Islet of Langerhans (tissue), 1 donor: ENCODE measurements at regions not wholly inside any gene's neighbourhood (a gene's known extent, or its start where the extent isn't known, plus 50 kb on each side); places are given as distances from the start of the nearest gene placed in this dataset.
"Not testable (repeated sequence)": the region's sequence is repeated elsewhere in the genome, so short reads cannot be mapped to it uniquely, and the experiment has no call there.

Experiments used
- FAIRE-seq: peaks from one replicate; lab custom pipeline; 2011; peaks lifted over from hg19 to GRCh38; lab: Jason Lieb, UNC

DNA sequence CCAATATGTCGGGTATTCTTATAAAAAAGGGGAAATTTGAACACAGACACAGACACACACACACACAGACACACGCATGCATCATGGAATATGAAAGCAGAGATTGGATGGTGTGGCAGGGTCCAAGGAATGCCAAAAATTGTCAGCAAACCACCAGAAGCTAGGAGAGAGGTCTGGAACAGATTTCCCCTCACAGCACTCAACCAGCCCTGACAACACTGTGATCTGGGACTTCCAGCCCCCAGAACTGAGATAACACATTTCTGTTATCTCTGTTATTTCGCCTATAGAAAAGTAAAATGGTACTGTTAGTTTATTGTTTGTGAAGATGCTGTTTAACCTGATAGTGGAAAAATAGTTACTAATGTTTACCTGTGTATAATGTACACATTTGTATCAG lies 145.4 kb upstream of the ZBED5 start:
- FAIRE-seq = no peak

- no peak for FAIRE-seq
Measured at GRCh38 chr11:11000579-11001283, 142.9 kb upstream of the ZBED5 start.

DNA sequence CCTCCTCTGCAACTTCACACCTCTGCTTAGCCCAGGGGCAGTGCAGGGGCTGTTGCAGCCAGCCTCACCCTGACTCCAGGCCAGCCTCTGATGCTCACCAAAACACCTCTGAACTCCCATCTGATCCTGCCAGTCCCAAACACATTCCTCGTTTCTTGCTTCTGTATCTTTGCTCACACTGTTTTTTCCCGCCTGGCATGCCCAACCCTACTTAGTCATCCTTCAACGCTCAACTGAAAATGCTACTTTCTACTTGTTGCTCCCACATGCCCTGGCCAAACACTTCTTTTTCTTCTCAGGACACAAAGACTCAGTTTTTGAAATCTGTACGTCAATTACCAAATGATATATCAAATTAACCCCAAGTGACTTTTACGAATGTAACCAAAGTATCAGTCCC lies 140.8 kb upstream of the ZBED5 start:
- no peak for FAIRE-seq

GRCh38 chr11:10996678-10997077 lies 138.8 kb upstream of the ZBED5 start:
- FAIRE-seq = no peak

DNA sequence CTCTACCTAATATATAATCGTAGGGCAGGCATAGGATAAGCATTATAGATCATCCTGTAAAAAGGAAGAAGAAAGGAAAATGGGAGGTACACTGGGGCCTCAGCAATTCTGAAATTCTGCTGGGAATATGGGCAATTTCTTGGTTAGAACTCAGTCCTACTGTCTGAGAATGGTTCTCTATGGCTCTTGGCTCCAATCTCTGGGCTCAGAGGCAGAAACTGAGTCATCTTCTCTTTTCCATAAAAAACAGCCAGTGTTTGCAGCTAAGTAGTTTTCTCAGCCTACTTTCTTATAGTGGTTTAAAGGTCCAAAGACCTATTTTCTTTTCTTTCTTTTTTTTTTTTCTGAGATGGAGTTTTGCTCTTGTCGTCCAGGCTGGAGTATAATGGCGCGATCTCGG lies 135.8 kb upstream of the ZBED5 start:
- no peak for FAIRE-seq

GRCh38 chr11:10993186-10993585 lies 135.3 kb upstream of the ZBED5 start:
- FAIRE-seq = no peak

DNA sequence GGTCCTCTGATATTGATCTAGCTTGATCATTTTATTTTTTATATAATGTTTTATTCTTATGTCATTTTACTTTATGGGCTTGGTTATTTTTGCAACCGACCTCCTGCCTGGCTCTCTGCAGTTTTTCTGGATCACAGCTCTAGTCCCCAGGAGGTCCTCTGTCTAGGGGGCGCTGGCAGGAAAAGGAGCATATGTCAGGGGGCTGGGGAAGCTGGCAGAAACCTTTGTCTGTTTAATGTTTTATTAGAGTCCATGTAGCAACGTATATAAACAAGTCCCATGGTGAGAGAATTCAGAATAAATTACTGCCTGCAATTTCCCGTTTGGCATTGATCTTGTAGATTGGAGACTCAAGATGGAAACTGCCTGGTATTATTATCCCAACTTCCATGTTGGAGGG lies 133.5 kb upstream of the ZBED5 start:
- no peak for FAIRE-seq

GRCh38 chr11:10990637-10991193 lies 132.9 kb upstream of the ZBED5 start:
- FAIRE-seq = no peak

DNA sequence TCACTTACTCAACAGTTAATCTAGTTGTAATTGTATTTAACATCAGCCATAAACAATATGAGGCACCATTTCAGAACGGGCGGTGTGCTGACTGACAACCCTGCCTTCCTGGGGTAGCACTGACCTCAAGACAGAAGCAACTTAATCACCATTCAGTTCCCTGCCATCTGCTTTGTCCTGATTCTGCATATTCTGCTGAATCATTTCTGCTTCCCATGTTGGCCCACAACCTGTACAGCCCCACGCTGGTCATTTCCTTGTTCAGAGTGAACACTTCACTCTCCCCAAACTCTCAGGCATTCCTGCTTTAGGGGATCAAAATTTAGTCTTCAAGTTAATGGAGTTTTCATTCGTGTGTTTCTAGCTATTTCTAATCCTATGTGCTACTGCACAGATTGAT lies 132.3 kb upstream of the ZBED5 start:
- FAIRE-seq = no peak

DNA sequence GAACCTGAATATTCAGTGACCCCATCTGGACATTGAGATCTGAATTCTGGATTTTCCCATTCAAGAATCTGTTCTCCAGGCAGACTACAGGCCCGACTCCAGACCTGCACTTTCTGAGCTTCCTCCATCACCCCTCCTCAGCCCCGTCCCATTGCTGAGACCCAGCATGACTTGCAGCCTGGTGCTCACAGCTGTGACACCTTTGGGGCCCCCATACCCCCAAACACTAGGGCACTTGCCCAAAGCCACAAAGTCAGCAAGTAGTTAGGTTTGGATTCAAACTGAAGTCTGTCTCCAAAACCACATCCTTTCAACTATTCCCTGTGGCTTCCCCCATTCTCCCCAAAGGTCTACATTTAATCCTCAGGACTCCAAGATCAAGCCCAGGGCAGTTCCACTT lies 128.2 kb upstream of the ZBED5 start:
- no peak for FAIRE-seq

- no peak for FAIRE-seq
Measured at GRCh38 chr11:10984742-10985141, 126.9 kb upstream of the ZBED5 start.

DNA sequence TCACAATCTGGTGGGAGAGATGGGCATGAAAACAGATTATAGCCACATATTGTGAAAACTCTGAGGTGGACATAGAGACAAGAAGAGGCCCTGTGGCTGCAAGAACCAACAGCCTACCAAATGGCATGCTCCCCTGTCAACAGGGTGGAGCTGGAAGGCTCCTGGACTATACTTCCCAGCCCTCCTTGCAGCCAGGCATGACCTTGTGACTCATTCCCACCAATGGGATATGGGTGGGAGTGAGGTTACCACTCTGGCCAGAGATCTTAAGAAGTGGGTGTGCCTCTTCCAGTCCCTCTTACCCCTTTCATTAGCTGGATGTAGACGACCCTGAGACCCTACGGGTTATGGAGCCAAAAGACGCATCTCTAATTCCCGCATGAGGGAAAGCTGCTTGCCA lies 126.4 kb upstream of the ZBED5 start:
- no peak for FAIRE-seq

DNA sequence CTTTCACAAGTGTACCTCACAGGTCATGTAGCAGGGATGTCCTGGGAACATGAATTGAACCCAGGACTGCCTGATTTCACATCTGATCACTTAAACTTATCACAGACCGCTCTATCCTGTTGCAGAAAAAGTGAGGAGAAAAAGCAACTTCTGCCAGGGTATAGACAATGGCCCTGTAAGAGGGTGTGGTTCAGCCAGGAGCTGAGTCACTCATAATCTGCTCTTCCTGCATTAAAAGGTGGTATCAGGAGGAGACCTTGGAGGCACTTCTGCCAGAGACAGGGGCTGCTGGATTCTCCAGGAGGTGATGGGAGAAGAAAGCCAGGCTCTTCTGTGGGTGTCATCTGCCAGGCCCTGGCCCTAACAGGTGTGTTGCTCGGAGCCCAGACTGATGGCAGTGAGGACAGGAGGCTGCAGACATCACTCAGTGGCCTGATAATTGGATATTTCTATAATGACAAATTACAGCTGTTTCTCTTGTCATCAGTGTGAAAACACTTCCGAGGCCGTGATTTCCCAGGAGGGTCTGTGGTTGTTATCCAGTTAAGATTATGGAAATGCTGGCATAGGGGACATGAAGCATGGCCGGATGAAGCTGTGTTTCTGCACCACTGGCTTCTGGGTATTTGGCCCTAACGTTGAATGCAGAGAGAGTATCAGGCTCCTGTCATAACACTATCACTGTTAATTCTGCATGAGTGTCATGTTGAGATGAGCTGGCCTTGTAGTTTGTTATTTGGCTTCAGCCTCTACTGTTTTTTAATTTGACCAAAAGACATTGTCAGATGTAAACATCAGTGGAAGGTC lies 125.1 kb upstream of the ZBED5 start:
- FAIRE-seq = no peak

DNA sequence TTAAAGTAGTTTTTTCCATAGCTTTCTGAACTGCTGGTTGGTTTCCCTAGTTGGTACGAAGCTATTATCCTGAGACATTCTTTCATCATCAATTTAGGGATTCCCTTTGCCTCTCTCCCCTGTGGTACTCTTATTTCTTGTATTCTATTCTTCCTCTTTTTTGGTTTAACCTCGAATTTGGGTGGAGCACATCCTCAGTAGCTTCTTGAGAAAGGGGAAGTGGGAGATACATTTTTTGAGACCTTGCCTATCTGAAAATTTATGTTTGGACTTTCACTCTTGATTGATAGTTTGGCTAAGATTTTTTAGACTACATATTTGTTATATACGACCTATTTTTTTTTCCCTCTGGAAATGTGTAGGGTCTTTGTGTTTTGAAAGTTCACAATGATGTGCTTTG lies 121.7 kb upstream of the ZBED5 start:
- FAIRE-seq = no peak

GRCh38 chr11:10978198-10978597 lies 120.3 kb upstream of the ZBED5 start:
- no peak for FAIRE-seq

GRCh38 chr11:10975287-10975721 lies 117.5 kb upstream of the ZBED5 start:
- no peak for FAIRE-seq

DNA sequence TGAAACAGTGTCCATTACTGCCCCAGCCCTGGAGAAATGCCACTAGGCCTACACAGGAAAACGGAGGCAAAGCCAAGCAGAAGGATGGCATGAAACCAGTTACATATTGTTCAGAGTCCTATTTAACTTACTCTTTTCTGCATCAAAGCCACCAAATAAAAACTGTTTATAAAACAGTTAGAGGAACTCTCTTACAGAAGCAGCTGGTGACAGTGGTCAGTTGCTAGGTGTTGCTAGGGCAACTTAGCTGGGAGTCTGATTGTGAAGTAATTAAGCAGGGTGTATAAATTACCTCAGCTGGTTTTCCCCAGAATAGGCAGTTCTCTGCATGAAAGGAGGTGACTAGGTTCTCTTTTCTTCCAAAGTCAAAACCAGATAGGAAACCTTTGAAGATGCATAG lies 115.6 kb upstream of the ZBED5 start:
- FAIRE-seq = peak; percentile 95

DNA sequence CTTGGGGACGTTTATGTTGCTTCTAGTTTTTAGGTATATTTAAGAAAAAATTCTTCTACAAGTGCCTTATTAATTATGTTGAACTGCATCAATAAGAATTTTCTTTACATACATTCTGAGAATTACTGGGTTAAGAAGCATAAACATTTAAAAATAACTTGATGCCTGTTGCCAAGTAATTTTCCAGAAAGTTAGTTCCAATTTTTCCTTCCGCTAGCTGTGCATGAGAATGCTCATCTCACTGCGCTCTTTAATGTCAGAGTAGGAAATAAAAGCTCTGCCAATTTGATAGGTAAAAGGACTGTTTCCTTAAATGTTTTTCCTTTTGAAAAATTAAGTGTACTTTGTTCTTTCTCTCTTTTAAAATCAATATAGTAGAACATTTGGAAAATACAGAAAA lies 113.1 kb upstream of the ZBED5 start:
- FAIRE-seq = peak; percentile 61

GRCh38 chr11:10969387-10969786 lies 111.5 kb upstream of the ZBED5 start:
- FAIRE-seq = no peak

DNA sequence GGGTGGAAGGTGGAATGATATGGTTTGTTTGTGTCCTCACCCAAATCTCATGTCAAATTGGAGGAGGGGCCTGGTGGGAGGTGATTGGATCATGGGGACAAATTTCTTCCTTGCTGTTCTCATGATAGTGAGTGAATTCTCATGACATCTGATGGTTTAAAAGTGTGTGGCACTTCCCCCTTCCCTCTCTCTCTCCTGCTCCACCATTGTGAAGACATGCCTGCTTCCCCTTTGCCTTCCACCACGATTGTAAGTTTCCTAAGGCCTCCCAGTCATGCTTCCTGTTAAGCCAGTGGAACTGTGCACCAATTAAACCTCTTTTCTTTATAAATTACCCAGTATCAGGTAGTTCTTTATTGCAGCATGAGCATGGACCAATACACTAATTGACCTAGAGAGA lies 99.0 kb upstream of the ZBED5 start:
- not testable (repeated sequence) for FAIRE-seq

- no peak for FAIRE-seq
Measured at GRCh38 chr11:10955616-10956015, 97.8 kb upstream of the ZBED5 start.

DNA sequence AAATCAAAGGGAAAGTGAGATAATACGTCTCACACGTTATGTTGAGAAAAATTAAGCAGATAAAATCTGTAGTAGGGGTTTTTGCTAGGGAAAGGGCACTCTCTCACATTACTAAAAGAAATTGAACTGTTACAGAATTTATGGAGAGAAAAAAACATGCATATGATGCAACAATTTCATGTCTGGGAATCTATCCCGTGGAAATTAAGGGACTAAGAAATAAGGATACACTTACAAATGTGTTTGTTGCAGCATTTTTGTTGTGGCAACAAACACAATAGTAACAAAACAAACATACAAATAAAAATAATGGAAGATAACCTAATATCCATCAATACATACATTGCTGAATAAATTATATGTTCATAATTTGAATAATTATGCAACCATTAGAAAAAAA lies 96.3 kb upstream of the ZBED5 start:
- FAIRE-seq = peak; percentile 17

GRCh38 chr11:10952872-10953271 lies 95.0 kb upstream of the ZBED5 start:
- no peak for FAIRE-seq

- FAIRE-seq = not testable (repeated sequence)
Measured at GRCh38 chr11:10947935-10948334, 90.1 kb upstream of the ZBED5 start.
